K562 (cell line): ENCODE measurements at regions not wholly inside any gene's neighbourhood (a gene's known extent, or its start where the extent isn't known, plus 50 kb on each side); places are given as distances from the start of the nearest gene placed in this dataset.

ENCODE experiments used
- ATAC-seq: fragments of 200-7000 bp; cut with Tn5 transposase; 3 replicates; pipeline ENCODE4 v1.9.1; 2020; ENCODE audit warnings: moderate library complexity
- BruUV-seq: library from RNA; stranded (reverse); fragments of 400-500 nt; replicated peaks from 2 replicates; lab custom pipeline; 2021; lab: Mats Ljungman, UMichigan
- CTCF ChIA-PET: fragments of 300-600 bp; formaldehyde crosslinking; extraction: SDS; loops from one replicate; lab custom pipeline; 2021; ENCODE audit warnings: low intra/inter-chr PET ratio; lab: Yijun Ruan, JAX
- POLR2A ChIA-PET: fragments of 300-600, 350-650 bp; sonication (Branson Sonifier 250); formaldehyde crosslinking; extraction: SDS; loops from one replicate; lab custom pipeline; 2021; ENCODE audit warnings: antibody characterized with exemption, inconsistent platforms; lab: Yijun Ruan, JAX
- DNase-seq, 4 experiments: peaks; one replicate each; pipeline versions ENCODE4 v3.0.0 to v3.0.0-alpha.2; 2011 to 2018; ENCODE audit warnings: low spot score in 3 of 4, mixed read lengths in 3 of 4; ENCODE audit errors: extremely low read depth in 1 of 4
- FAIRE-seq: peaks from 2 replicates; lab custom pipeline; 2011; peaks lifted over from hg19 to GRCh38; lab: Jason Lieb, UNC
- H2AFZ ChIP-seq: 2 replicates; pipeline ENCODE4 v1.6.0; 2011; ENCODE audit warnings: low read depth, low read length, control low read depth, inconsistent platforms
- H3K27ac ChIP-seq: fragments of 200-600 bp; 3 replicates; pipeline ENCODE4 v1.8.0; 2011; ENCODE audit warnings: low read depth, mild to moderate bottlenecking, control low read depth, inconsistent platforms, low read length, moderate library complexity, mixed read lengths; ENCODE audit errors: extremely low read depth
- H3K27me3 ChIP-seq, 2 experiments: fragments of 300-600 bp in 1 of 2; 2 replicates in 1 of 2; 3 replicates in 1 of 2; pipeline versions ENCODE4 v1.6.0 to v1.8.0; 2011; ENCODE audit warnings: inconsistent platforms in 2 of 2, low read length in 2 of 2, mild to moderate bottlenecking in 1 of 2, mixed read lengths in 1 of 2, moderate library complexity in 1 of 2; ENCODE audit not compliant: control insufficient read depth in 2 of 2, insufficient read depth in 2 of 2
- H3K36me3 ChIP-seq: fragments of 300-600 bp; 3 replicates; pipeline ENCODE4 v1.8.0; 2011; ENCODE audit warnings: mild to moderate bottlenecking, low read length, inconsistent platforms; ENCODE audit not compliant: control insufficient read depth, insufficient read depth
- H3K4me1 ChIP-seq, 2 experiments: fragments of 200-600 bp in 1 of 2; replicated peaks in 1 of 2; 2 replicates in 1 of 2; 3 replicates in 1 of 2; pipeline versions ENCODE4 v1.5.1 to v1.8.0; 2011; ENCODE audit warnings: inconsistent platforms in 2 of 2, low read length in 2 of 2, mild to moderate bottlenecking in 1 of 2, mixed read lengths in 1 of 2, moderate library complexity in 1 of 2; ENCODE audit not compliant: control insufficient read depth in 2 of 2, insufficient read depth in 2 of 2
- H3K4me2 ChIP-seq: 2 replicates; pipeline ENCODE4 v1.6.1; 2011; ENCODE audit warnings: low read length, control low read depth, inconsistent platforms, mixed read lengths; ENCODE audit not compliant: insufficient read depth
- H3K4me3 ChIP-seq: fragments of 200-600 bp; sonication (generic), shearing (Covaris generic); 2 replicates; pipeline ENCODE4 v1.5.1; 2016; ENCODE audit warnings: control low read depth, inconsistent platforms
- H3K79me2 ChIP-seq: fragments of 200-600 bp; 3 replicates; pipeline ENCODE4 v1.8.0; 2011; ENCODE audit warnings: low read length, inconsistent platforms; ENCODE audit not compliant: control insufficient read depth, insufficient read depth
- H3K9ac ChIP-seq, 2 experiments: 2 replicates each; pipeline versions ENCODE4 v1.6.0 to v1.6.1; 2011; ENCODE audit warnings: low read depth in 2 of 2, low read length in 2 of 2, control low read depth in 1 of 2, inconsistent platforms in 1 of 2, mild to moderate bottlenecking in 1 of 2, mixed read lengths in 1 of 2; ENCODE audit not compliant: insufficient read depth in 1 of 2
- H3K9me1 ChIP-seq: one replicate; pipeline ENCODE4 v1.6.0; 2011; ENCODE audit warnings: inconsistent platforms, mild to moderate bottlenecking, low read length, moderate library complexity; ENCODE audit not compliant: control insufficient read depth, insufficient read depth
- H3K9me3 ChIP-seq: replicated peaks from 2 replicates; pipeline ENCODE4 v1.5.1; 2011; ENCODE audit warnings: low read depth, low read length, inconsistent platforms; ENCODE audit not compliant: control insufficient read depth, insufficient read depth
- H4K20me1 ChIP-seq: replicated peaks from 2 replicates; pipeline ENCODE4 v1.6.1; 2011; ENCODE audit warnings: low read length, inconsistent platforms, mixed read lengths; ENCODE audit not compliant: control insufficient read depth, insufficient read depth
- AFF1 ChIP-seq, 2 experiments: fragments of 450-650 bp; IDR thresholded peaks; 2 replicates each; pipeline ENCODE4 v1.6.1; 2018; ENCODE audit warnings: mild to moderate bottlenecking in 2 of 2, low read depth in 1 of 2; ENCODE audit not compliant: partially characterized antibody in 2 of 2
- CLOCK ChIP-seq: fragments of 250-450 bp; sonication (Bioruptor Pico); IDR thresholded peaks from 2 replicates; pipeline ENCODE4 v1.4.0; 2020; ENCODE audit warnings: mild to moderate bottlenecking, moderate library complexity, borderline replicate concordance
- FOSL1 ChIP-seq: fragments of 200-800 bp; sonication (Bioruptor generic); conservative IDR thresholded peaks from 2 replicates; pipeline ENCODE4 v1.6.1; 2016; ENCODE audit warnings: missing genetic modification characterization, missing compliant biosample characterization
- FOXA1 ChIP-seq: fragments of 450-650 bp; IDR thresholded peaks from 2 replicates; pipeline ENCODE4 v1.6.1; 2016; ENCODE audit warnings: mild to moderate bottlenecking, borderline replicate concordance
- HDAC2 ChIP-seq: fragments of 450-650 bp; IDR thresholded peaks from 2 replicates; pipeline ENCODE4 v1.6.1; 2016; ENCODE audit warnings: mild to moderate bottlenecking
- HES1 ChIP-seq: fragments of 450-650 bp; IDR thresholded peaks from 2 replicates; pipeline ENCODE4 v1.6.1; 2016; ENCODE audit warnings: low read depth, mild to moderate bottlenecking, moderate library complexity
- IRF9 ChIP-seq: fragments of 450-650 bp; IDR thresholded peaks from 2 replicates; pipeline ENCODE4 v1.6.1; 2016; ENCODE audit warnings: missing biosample characterization, missing genetic modification characterization
- KAT8 ChIP-seq: fragments of 450-650 bp; IDR thresholded peaks from 2 replicates; pipeline ENCODE4 v1.6.1; 2016; ENCODE audit warnings: low read depth, mild to moderate bottlenecking
- KLF6 ChIP-seq: fragments of 250-450 bp; sonication (Bioruptor Pico); IDR thresholded peaks from 2 replicates; pipeline ENCODE4 v1.4.0; 2020; ENCODE audit warnings: mild to moderate bottlenecking, moderate library complexity, borderline replicate concordance
- NR2C2 ChIP-seq, 2 experiments: fragments of 200-800 bp in 1 of 2; sonication (Bioruptor generic) in 1 of 2; sonication (generic) in 1 of 2; formaldehyde crosslinking in 1 of 2; IDR thresholded peaks; 2 replicates each; pipeline versions ENCODE4 v1.6.1 to v1.8.0; 2016 to 2022; ENCODE audit warnings: mild to moderate bottlenecking in 1 of 2, missing compliant biosample characterization in 1 of 2, missing genetic modification characterization in 1 of 2, missing genetic modification reagents in 1 of 2
- TCF7 ChIP-seq: sonication (generic); IDR thresholded peaks from 2 replicates; pipeline ENCODE4 v1.6.1; 2016; ENCODE audit warnings: antibody characterized with exemption, borderline replicate concordance
- ZNF232 ChIP-seq: sonication (generic); formaldehyde crosslinking; IDR thresholded peaks from 2 replicates; pipeline ENCODE4 v1.8.0; 2022; ENCODE audit warnings: mild to moderate bottlenecking, missing genetic modification reagents
- ZNF263 ChIP-seq: sonication (generic); formaldehyde crosslinking; IDR thresholded peaks from 2 replicates; pipeline ENCODE4 v1.8.0; 2022; ENCODE audit warnings: mild to moderate bottlenecking, missing genetic modification reagents, borderline replicate concordance
- ZNF584 ChIP-seq: fragments of 200-800 bp; sonication (Bioruptor generic); IDR thresholded peaks from 2 replicates; pipeline ENCODE4 v1.6.1; 2016; ENCODE audit warnings: low read depth, mild to moderate bottlenecking, missing genetic modification characterization, missing compliant biosample characterization
- WGBS: fragments of 100-300 bp; shearing (Covaris generic); methylation state at CpG from one replicate; pipeline ENCODE4 v1.1.6; 2016; ENCODE audit warnings: low coverage, mixed read lengths; ENCODE audit not compliant: insufficient coverage; ENCODE audit errors: missing lambda C conversion rate; 5-methylcytosine and 5-hydroxymethylcytosine counted together
- in situ Hi-C: fragments of 300-500 bp; cut with MboI; formaldehyde crosslinking; loops from 4 replicates; pipeline ENCODE4 v1.15.0; 2018; ENCODE audit warnings: inconsistent platforms, mixed read lengths
- intact Hi-C: fragments of 100-400 bp; cut with micrococcal nuclease; formaldehyde crosslinking; loops from 2 replicates; pipeline ENCODE4 v1.14.2; 2022

GRCh38 chrX:49773993-49774392, 55.1 kb upstream of the PAGE4 start:
- Histone ChIP-seq H3K36me3 (no peaks in the 10 kb centered on the region), H3K4me1 (no peaks in the 10 kb centered on the region), H3K9me3 (no peaks in the 10 kb centered on the region), H3K4me2 (no peak overlapping the region), H2AFZ (no peak overlapping the region), H3K79me2 (no peaks in the 10 kb centered on the region), H4K20me1 (no peaks in the 10 kb centered on the region), H3K4me3 (no peak overlapping the region), H3K9me1 (no peaks in the 10 kb centered on the region), H3K27me3 (no peaks in the 10 kb centered on the region), H3K9ac (no peak overlapping the region), H3K27ac (no peak overlapping the region)
- POLR2A ChIA-PET: no interaction called here
- 0% methylated on average over 2 of the region's 2 CpGs for WGBS
- DNase-seq (no peak), FAIRE-seq (no peak), ATAC-seq (no peak)
- intact Hi-C loops (no loop called here), in situ Hi-C loops (no loop called here)
- no TSS peak for BruUV-seq
- CTCF ChIA-PET: no interaction called here
- TF ChIP-seq FOSL1 (no peak), ZNF584 (CRISPR knock-in tag) (no peak), ZNF263 (CRISPR knock-in tag) (no peak), KAT8 (no peak), NR2C2 (CRISPR knock-in tag; IDR thresholded peaks at IDR 0.05) (no peak), NR2C2 (tag; IDR thresholded peaks at IDR 0.05) (no peak), TCF7 (no peak), HDAC2 (no peak), KLF6 (CRISPR knock-in tag) (no peak), AFF1 (IDR thresholded peaks at IDR 0.05; ENCODE audit: low read depth in 1 of 2, partially characterized antibody in 2 of 2) (no peak), ZNF232 (no peak), CLOCK (CRISPR knock-in tag) (no peak), FOXA1 (no peak), IRF9 (tag) (no peak), HES1 (no peak)
